Astrocyte (in vitro differentiated cells and primary cell): ENCODE measurements at regions not wholly inside any gene's neighbourhood (a gene's known extent, or its start where the extent isn't known, plus 50 kb on each side); places are given as distances from the start of the nearest gene placed in this dataset.

ENCODE experiments used
- DNase-seq: peaks from one replicate; pipeline ENCODE4 v3.0.0-alpha.2; 2010; ENCODE audit warnings: low read depth
- FAIRE-seq: peaks from 2 replicates; lab custom pipeline; 2011; peaks lifted over from hg19 to GRCh38; lab: Jason Lieb, UNC
- H2AFZ ChIP-seq: 2 replicates; pipeline ENCODE4 v1.6.0; 2012; ENCODE audit warnings: low read depth, low read length, inconsistent platforms
- H3K27ac ChIP-seq: 2 replicates; pipeline ENCODE4 v1.5.1; 2011; ENCODE audit warnings: low read depth, low read length, inconsistent platforms
- H3K27me3 ChIP-seq: 2 replicates; pipeline ENCODE4 v1.6.0; 2011; ENCODE audit warnings: low read length, inconsistent platforms; ENCODE audit not compliant: insufficient read depth
- H3K36me3 ChIP-seq: 2 replicates; pipeline ENCODE4 v1.5.1; 2011; ENCODE audit warnings: low read length, inconsistent platforms; ENCODE audit not compliant: insufficient read depth
- H3K4me1 ChIP-seq: 2 replicates; pipeline ENCODE4 v1.5.1; 2011; ENCODE audit warnings: low read length, inconsistent platforms; ENCODE audit not compliant: insufficient read depth
- H3K4me2 ChIP-seq: 2 replicates; pipeline ENCODE4 v1.6.0; 2012; ENCODE audit warnings: low read length, inconsistent platforms
- H3K4me3 ChIP-seq: 2 replicates; pipeline ENCODE4 v1.5.1; 2011; ENCODE audit warnings: low read depth, mild to moderate bottlenecking, low read length, inconsistent platforms; ENCODE audit not compliant: insufficient read depth
- H3K79me2 ChIP-seq: 2 replicates; pipeline ENCODE4 v1.6.0; 2012; ENCODE audit warnings: mild to moderate bottlenecking, low read length, inconsistent platforms; ENCODE audit not compliant: insufficient read depth
- H3K9ac ChIP-seq: 2 replicates; pipeline ENCODE4 v1.6.0; 2012; ENCODE audit warnings: mild to moderate bottlenecking, low read length, inconsistent platforms
- H3K9me3 ChIP-seq: 2 replicates; pipeline ENCODE4 v1.5.1; 2012; ENCODE audit warnings: low read depth, mild to moderate bottlenecking, low read length, inconsistent platforms; ENCODE audit not compliant: insufficient read depth
- H4K20me1 ChIP-seq: 2 replicates; pipeline ENCODE4 v1.6.0; 2012; ENCODE audit warnings: low read length, inconsistent platforms; ENCODE audit not compliant: insufficient read depth
- H3K27ac Mint-ChIP-seq: one replicate; pipeline ENCODE4 v1.8.0; 2021; ENCODE audit warnings: mild to moderate bottlenecking, mixed read lengths; ENCODE audit not compliant: unreplicated experiment
- H3K27me3 Mint-ChIP-seq: one replicate; pipeline ENCODE4 v1.8.0; 2021; ENCODE audit warnings: low read depth, mixed read lengths; ENCODE audit not compliant: unreplicated experiment
- H3K36me3 Mint-ChIP-seq: one replicate; pipeline ENCODE4 v1.8.0; 2021; ENCODE audit warnings: low read depth, mixed read lengths; ENCODE audit not compliant: unreplicated experiment
- H3K4me1 Mint-ChIP-seq: one replicate; pipeline ENCODE4 v1.8.0; 2021; ENCODE audit warnings: low read depth, mixed read lengths; ENCODE audit not compliant: unreplicated experiment
- H3K4me3 Mint-ChIP-seq: one replicate; pipeline ENCODE4 v1.8.0; 2021; ENCODE audit warnings: mild to moderate bottlenecking, moderate library complexity, mixed read lengths; ENCODE audit not compliant: unreplicated experiment
- H3K9me3 Mint-ChIP-seq: one replicate; pipeline ENCODE4 v1.8.0; 2021; ENCODE audit warnings: mild to moderate bottlenecking, mixed read lengths; ENCODE audit not compliant: unreplicated experiment
- EZH2 ChIP-seq: IDR thresholded peaks from 2 replicates; pipeline ENCODE4 v1.6.1; 2012; ENCODE audit warnings: mild to moderate bottlenecking, low read length, inconsistent platforms; ENCODE audit not compliant: insufficient read depth
- TF ChIP-seq, protein P1 (sequence below): IDR thresholded peaks from 2 replicates; pipeline ENCODE4 v1.5.1; 2011; ENCODE audit warnings: low read depth, mild to moderate bottlenecking, inconsistent platforms, low read length, moderate library complexity; ENCODE audit not compliant: insufficient read depth

DNA sequence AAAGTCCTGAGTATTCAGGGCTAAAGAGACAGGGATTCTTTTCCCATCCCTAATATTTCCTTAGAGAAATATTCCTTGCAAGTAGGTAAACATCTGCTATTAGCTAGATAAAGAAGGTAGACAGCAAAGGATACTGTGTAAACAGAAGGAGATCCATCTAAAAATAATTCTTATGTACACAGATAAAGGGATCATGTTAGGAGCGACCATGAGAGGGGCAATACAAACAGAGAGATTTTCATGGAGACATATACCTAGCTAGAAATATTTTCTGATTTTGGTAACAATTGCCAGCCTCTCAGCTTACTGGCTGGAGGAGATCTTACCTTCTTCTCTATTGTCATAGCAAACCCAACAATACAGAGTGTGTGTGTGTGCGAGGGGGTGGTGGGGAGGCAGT is 184.6 kb upstream of the DMAC1 start:
- Histone ChIP-seq H3K79me2 (no peaks in the 10 kb centered on the region), H3K4me3 (no peak overlapping the region), H2AFZ (no peak overlapping the region), H3K4me1 (no peaks in the 10 kb centered on the region), H3K9ac (no peak overlapping the region), H3K36me3 (no peaks in the 10 kb centered on the region), H3K27me3 (no peaks in the 10 kb centered on the region), H4K20me1 (no peaks in the 10 kb centered on the region), H3K9me3 (no peaks in the 10 kb centered on the region), H3K27ac (no peak overlapping the region), H3K4me2 (no peak overlapping the region)
- peaks cover 3% of the 10 kb centered on the region for H3K9me3 Mint-ChIP-seq
- TF ChIP-seq EZH2, result no peak
- TF ChIP-seq, protein P1, sequence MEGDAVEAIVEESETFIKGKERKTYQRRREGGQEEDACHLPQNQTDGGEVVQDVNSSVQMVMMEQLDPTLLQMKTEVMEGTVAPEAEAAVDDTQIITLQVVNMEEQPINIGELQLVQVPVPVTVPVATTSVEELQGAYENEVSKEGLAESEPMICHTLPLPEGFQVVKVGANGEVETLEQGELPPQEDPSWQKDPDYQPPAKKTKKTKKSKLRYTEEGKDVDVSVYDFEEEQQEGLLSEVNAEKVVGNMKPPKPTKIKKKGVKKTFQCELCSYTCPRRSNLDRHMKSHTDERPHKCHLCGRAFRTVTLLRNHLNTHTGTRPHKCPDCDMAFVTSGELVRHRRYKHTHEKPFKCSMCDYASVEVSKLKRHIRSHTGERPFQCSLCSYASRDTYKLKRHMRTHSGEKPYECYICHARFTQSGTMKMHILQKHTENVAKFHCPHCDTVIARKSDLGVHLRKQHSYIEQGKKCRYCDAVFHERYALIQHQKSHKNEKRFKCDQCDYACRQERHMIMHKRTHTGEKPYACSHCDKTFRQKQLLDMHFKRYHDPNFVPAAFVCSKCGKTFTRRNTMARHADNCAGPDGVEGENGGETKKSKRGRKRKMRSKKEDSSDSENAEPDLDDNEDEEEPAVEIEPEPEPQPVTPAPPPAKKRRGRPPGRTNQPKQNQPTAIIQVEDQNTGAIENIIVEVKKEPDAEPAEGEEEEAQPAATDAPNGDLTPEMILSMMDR, result no peak
- H3K36me3 Mint-ChIP-seq, result no peaks in the 10 kb centered on the region
- DNase-seq, result no peak
- peaks cover 2% of the 10 kb centered on the region for H3K27me3 Mint-ChIP-seq
- H3K4me1 Mint-ChIP-seq, result no peaks in the 10 kb centered on the region
- H3K27ac Mint-ChIP-seq, result no peak overlapping the region
- FAIRE-seq, result no peak
- no peak overlapping the region for H3K4me3 Mint-ChIP-seq

DNA sequence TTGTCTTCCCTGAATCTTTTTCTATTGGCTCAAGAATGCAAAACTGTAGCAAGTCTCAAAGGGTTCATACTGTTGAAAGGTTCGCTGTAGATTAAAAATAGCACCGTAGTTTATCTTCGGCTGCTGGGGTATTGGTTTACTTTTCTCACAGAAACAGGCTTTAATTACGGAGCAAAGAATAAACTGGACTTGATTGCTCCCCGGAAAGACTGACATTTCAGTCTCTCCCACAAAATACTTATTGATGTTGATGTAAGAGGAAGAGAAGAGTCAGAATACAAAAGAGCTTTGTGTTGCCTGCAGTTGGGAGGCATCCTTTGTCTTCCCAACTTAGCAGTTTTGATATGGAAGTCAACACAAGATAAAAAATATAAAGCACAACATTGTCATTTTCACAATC is 183.9 kb upstream of the DMAC1 start:
- Histone ChIP-seq H3K4me1 (no peaks in the 10 kb centered on the region), H3K27ac (no peak overlapping the region), H3K9ac (no peak overlapping the region), H4K20me1 (no peaks in the 10 kb centered on the region), H2AFZ (peak overlapping the region; percentile 1), H3K4me3 (no peak overlapping the region), H3K36me3 (no peaks in the 10 kb centered on the region), H3K27me3 (no peaks in the 10 kb centered on the region), H3K79me2 (no peaks in the 10 kb centered on the region), H3K9me3 (no peaks in the 10 kb centered on the region), H3K4me2 (no peak overlapping the region)
- Mint-ChIP-seq H3K27ac (no peak overlapping the region), H3K27me3 (peaks cover 2% of the 10 kb centered on the region), H3K4me1 (no peaks in the 10 kb centered on the region), H3K4me3 (no peak overlapping the region), H3K9me3 (peaks cover 3% of the 10 kb centered on the region), H3K36me3 (no peaks in the 10 kb centered on the region)
- FAIRE-seq, result no peak
- no peak for TF ChIP-seq EZH2
- TF ChIP-seq, protein P1, result no peak
- DNase-seq, result no peak

- Histone ChIP-seq H2AFZ (no peak overlapping the region), H3K9me3 (no peaks in the 10 kb centered on the region), H3K27me3 (no peaks in the 10 kb centered on the region), H3K9ac (no peak overlapping the region), H3K27ac (no peak overlapping the region), H3K4me3 (no peak overlapping the region), H3K4me2 (no peak overlapping the region), H3K79me2 (no peaks in the 10 kb centered on the region), H3K36me3 (no peaks in the 10 kb centered on the region), H3K4me1 (no peaks in the 10 kb centered on the region), H4K20me1 (no peaks in the 10 kb centered on the region)
- TF ChIP-seq, protein P1, result no peak
- no peak for TF ChIP-seq EZH2
- no peak overlapping the region for H3K27ac Mint-ChIP-seq
- no peaks in the 10 kb centered on the region for H3K36me3 Mint-ChIP-seq
- no peak for FAIRE-seq
- H3K9me3 Mint-ChIP-seq, result peaks cover 3% of the 10 kb centered on the region
- peaks cover 2% of the 10 kb centered on the region for H3K27me3 Mint-ChIP-seq
- no peak for DNase-seq
- H3K4me3 Mint-ChIP-seq, result peak overlapping the region; percentile 12
- no peaks in the 10 kb centered on the region for H3K4me1 Mint-ChIP-seq
These were observed 183.3 kb upstream of the DMAC1 start for GRCh38 chr9:7982907-7983306.
